HG02870 (cell line): ENCODE measurements at regions not wholly inside any gene's neighbourhood (a gene's known extent, or its start where the extent isn't known, plus 50 kb on each side); places are given as distances from the start of the nearest gene placed in this dataset.

Experiments
- ATAC-seq: cut with Tn5 transposase; IDR thresholded peaks from one replicate; pipeline ENCODE4 v1.9.1; 2021; ENCODE audit warnings: mild to moderate bottlenecking, moderate library complexity; ENCODE audit not compliant: unreplicated experiment

GRCh38 chr4:180792541-180792940 lies 1450.7 kb upstream of the TENM3 start:
- no peak for ATAC-seq

GRCh38 chr4:180794333-180794732 lies 1448.9 kb upstream of the TENM3 start:
- ATAC-seq = no peak

GRCh38 chr4:180798036-180798577 lies 1445.1 kb upstream of the TENM3 start:
- ATAC-seq = no peak

- ATAC-seq = no peak
These were observed 1443.4 kb upstream of the TENM3 start for GRCh38 chr4:180799798-180800197.

- ATAC-seq = no peak
These were observed 1438.1 kb upstream of the TENM3 start for GRCh38 chr4:180805101-180805500.

- ATAC-seq = no peak
These were observed 1434.3 kb upstream of the TENM3 start for GRCh38 chr4:180808862-180809261.

GRCh38 chr4:180809439-180809838 lies 1433.8 kb upstream of the TENM3 start:
- no peak for ATAC-seq

GRCh38 chr4:180810581-180810980 lies 1432.6 kb upstream of the TENM3 start:
- no peak for ATAC-seq

- no peak for ATAC-seq
These were observed 1431.6 kb upstream of the TENM3 start for GRCh38 chr4:180811556-180811955.

GRCh38 chr4:180812783-180813182 lies 1430.4 kb upstream of the TENM3 start:
- no peak for ATAC-seq

- no peak for ATAC-seq
These were observed 1428.3 kb upstream of the TENM3 start for GRCh38 chr4:180814875-180815417.

GRCh38 chr4:180817529-180817928 lies 1425.7 kb upstream of the TENM3 start:
- ATAC-seq = no peak

GRCh38 chr4:180823108-180823507 lies 1420.1 kb upstream of the TENM3 start:
- ATAC-seq = no peak

GRCh38 chr4:180827232-180828009 lies 1415.8 kb upstream of the TENM3 start:
- ATAC-seq = no peak

- ATAC-seq = no peak
These were observed 1414.7 kb upstream of the TENM3 start for GRCh38 chr4:180828455-180829018.

- ATAC-seq = no peak
These were observed 1411.1 kb upstream of the TENM3 start for GRCh38 chr4:180832073-180832472.

- no peak for ATAC-seq
These were observed 1403.1 kb upstream of the TENM3 start for GRCh38 chr4:180840142-180840541.

- no peak for ATAC-seq
These were observed 1392.8 kb upstream of the TENM3 start for GRCh38 chr4:180850318-180850940.

GRCh38 chr4:180852738-180853137 lies 1390.5 kb upstream of the TENM3 start:
- ATAC-seq = no peak

GRCh38 chr4:180855184-180855583 lies 1388.0 kb upstream of the TENM3 start:
- no peak for ATAC-seq

GRCh38 chr4:180860089-180860720 lies 1383.0 kb upstream of the TENM3 start:
- ATAC-seq = no peak
